Cardiac fibroblast (primary cell): ENCODE measurements at regions not wholly inside any gene's neighbourhood (a gene's known extent, or its start where the extent isn't known, plus 50 kb on each side); places are given as distances from the start of the nearest gene placed in this dataset.
A peak's percentile ranks its signal among the peaks of the same experiment; 100 is the strongest.
"Not testable (repeated sequence)": the region's sequence is repeated elsewhere in the genome, so short reads cannot be mapped to it uniquely, and the experiment has no call there.

Experiments used
- DNase-seq, 2 donors: peaks; one replicate each; pipeline versions ENCODE4 v3.0.0 to v3.0.0-alpha.2; 2010; ENCODE audit warnings: low read depth in 2 of 2
- H3K4me3 ChIP-seq, 2 donors: replicated peaks in 1 of 2; 1 replicate in 1 of 2; 2 replicates in 1 of 2; pipeline ENCODE4 v1.5.1; 2011; ENCODE audit warnings: low read depth in 2 of 2, low read length in 2 of 2, mild to moderate bottlenecking in 2 of 2, moderate library complexity in 1 of 2
- CTCF ChIP-seq: IDR thresholded peaks from one replicate; pipeline ENCODE4 v1.5.1; 2011; ENCODE audit warnings: low read depth, mild to moderate bottlenecking, low read length, inconsistent platforms

- DNase-seq = no peak
- no peak for TF ChIP-seq CTCF
- no peak overlapping the region for H3K4me3 ChIP-seq
Observed at GRCh38 chr3:162584986-162585385, 1088.4 kb downstream of the OTOL1 start.

GRCh38 chr3:162586591-162586990 is 1090.0 kb downstream of the OTOL1 start:
- peak; percentile 1 to 16 for DNase-seq
- no peak for TF ChIP-seq CTCF
- no peak overlapping the region for H3K4me3 ChIP-seq

GRCh38 chr3:162597226-162597625 is 1100.6 kb downstream of the OTOL1 start:
- DNase-seq = no peak
- TF ChIP-seq CTCF = no peak
- H3K4me3 ChIP-seq = no peak overlapping the region

- not testable (repeated sequence) for H3K4me3 ChIP-seq
- DNase-seq = peak; percentile 5 to 24
Observed at GRCh38 chr3:162598500-162598899, 1101.9 kb downstream of the OTOL1 start.

DNA sequence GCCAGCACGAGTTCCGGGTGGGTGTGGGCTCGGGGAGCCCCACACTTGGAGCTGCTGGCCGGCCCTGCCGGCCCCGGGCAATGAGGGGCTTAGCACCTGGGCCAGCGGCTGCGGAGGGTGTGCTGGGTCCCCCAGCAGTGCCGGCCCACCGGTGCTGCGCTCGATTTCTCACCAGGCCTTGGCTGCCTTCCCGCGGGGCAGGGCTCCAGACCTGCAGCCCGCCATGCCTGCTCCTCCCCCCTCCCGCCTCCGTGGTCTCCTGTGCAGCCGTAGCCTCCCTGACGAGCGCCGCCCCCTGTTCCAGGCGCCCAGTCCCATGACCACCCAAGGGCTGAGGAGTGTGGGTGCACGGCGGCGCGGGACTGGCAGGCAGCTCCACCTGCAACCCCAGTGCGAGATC is 1103.1 kb downstream of the OTOL1 start:
- H3K4me3 ChIP-seq, DNase-seq: not testable (repeated sequence)

- TF ChIP-seq CTCF = no peak
- no peak overlapping the region for H3K4me3 ChIP-seq
- DNase-seq = no peak
Observed at GRCh38 chr3:162601101-162601670, 1104.6 kb downstream of the OTOL1 start.

DNA sequence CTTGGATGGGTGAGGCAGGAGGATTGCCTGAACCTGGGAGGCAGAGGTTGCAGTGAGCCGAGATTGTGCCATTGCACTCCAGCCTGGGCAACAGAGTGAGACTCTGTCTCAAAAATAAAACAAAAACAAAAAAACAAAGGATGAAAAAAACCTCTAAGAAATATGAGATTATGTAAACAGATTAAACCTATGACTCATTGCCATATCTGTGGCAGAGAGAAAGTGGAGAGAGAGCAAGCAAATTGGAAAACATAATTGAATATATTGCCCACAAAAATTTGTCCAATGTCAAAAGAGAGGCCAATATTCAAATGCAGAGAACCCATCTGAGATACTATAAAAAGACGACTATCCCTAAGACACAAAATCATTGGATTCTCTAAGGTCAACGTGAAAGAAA is 1106.0 kb downstream of the OTOL1 start:
- peak in 1 of 2 donors; percentile 4 for DNase-seq
- no peak for TF ChIP-seq CTCF
- no peak overlapping the region for H3K4me3 ChIP-seq

DNA sequence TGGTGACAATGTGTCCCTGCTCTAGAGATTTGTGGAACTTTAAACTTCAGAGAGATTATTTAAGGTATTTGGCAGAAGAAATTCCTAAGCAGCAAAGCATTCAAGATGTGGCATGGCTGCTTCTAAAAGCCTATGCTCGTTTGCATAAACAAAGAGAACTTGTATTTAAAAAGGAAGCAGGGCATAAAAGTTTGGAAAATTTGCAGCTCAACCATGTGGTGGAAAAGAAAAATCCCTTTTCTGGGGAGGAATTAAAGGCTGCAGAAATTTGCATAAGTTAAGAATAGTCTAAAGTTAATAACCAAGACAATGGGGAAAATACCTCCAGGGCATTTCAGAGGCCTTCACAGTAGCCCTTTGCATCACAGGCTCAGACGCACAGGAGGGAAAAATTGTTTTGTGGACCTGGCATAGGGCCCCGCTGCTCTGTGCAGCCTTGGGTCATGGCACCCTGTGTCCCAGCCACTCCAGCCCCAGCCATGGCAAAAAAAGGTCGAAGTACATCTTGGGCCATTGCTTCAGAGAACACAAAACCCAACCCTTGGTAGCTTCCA is 1109.1 kb downstream of the OTOL1 start:
- no peak overlapping the region for H3K4me3 ChIP-seq
- no peak for TF ChIP-seq CTCF
- no peak for DNase-seq
